ENCODE measurements at regions not wholly inside any gene's neighbourhood (a gene's known extent, or its start where the extent isn't known, plus 50 kb on each side); places are given as distances from the start of the nearest gene placed in this dataset.

DNA sequence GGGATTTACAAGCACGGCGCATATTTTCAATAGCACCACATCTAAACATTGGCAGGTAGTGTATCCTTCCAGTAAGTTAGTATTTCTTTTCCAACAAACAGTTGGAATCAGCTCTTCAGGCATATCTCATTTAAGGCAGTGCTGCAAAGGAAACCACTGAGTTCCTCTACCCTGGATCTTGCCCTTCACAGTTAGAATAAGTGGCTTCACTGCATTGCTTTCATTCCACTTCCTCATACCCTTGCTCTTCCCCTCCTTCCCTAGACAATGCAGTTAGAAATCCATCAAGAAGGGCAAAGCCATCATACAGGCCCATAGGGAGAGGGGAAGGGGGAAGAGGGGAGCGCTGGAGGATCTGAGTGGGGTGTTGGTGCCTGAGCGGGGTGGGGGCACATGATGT lies 173.7 kb downstream of the FBXO15 start:
- TF ChIP-seq, protein P1, sequence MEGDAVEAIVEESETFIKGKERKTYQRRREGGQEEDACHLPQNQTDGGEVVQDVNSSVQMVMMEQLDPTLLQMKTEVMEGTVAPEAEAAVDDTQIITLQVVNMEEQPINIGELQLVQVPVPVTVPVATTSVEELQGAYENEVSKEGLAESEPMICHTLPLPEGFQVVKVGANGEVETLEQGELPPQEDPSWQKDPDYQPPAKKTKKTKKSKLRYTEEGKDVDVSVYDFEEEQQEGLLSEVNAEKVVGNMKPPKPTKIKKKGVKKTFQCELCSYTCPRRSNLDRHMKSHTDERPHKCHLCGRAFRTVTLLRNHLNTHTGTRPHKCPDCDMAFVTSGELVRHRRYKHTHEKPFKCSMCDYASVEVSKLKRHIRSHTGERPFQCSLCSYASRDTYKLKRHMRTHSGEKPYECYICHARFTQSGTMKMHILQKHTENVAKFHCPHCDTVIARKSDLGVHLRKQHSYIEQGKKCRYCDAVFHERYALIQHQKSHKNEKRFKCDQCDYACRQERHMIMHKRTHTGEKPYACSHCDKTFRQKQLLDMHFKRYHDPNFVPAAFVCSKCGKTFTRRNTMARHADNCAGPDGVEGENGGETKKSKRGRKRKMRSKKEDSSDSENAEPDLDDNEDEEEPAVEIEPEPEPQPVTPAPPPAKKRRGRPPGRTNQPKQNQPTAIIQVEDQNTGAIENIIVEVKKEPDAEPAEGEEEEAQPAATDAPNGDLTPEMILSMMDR (conservative IDR thresholded peaks at IDR 0.05; ENCODE audit: low read length): no peak
- no peak for DNase-seq (ENCODE audit: low read depth)
- H3K4me3 ChIP-seq (ENCODE audit: low read length): no peak overlapping the region

DNA sequence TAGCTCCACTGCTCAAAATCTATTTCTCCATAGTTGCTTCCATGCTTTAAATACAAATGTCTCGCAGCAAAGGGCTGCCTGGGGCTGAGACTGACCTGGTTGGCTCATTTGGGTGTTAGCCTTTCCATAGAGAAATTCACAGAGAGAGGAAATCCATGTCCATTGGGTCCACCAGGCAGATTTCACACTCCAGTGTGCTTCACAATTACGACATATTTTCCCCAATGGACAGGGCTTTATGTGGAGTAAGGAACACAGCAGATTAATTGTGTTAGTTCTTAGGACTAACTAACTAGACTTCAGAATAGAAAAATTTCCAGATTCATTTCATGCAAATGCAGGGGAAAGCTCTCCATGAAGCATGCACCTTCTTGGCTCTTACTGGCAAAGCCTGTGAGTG lies 180.7 kb downstream of the FBXO15 start:
- TF ChIP-seq, protein P1 (conservative IDR thresholded peaks at IDR 0.05; ENCODE audit: low read length): no peak
- no peak for DNase-seq (ENCODE audit: low read depth)
- H3K4me3 ChIP-seq (ENCODE audit: low read length): no peak overlapping the region

DNA sequence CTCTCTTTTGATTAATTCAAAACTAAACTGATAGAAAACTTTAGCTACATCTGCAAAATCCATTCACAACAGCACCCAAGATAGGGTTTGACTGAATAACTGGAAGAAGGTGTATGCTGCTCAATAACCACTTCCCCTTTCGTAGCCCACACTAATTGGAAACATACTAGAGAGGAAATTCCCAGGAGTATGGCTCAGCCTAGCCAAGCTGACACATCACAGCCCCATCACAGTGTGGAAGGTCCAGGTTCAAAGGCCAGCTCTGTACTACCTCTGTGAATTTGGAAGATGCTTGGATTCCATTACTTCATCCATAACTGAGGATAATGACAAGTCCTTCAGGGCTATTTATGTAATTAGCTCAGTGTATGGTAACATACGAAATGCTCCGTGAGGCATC lies 185.4 kb downstream of the FBXO15 start:
- no peak overlapping the region for H3K4me3 ChIP-seq (ENCODE audit: low read length)
- DNase-seq (ENCODE audit: low read depth): peak; percentile 66
- TF ChIP-seq, protein P1 (conservative IDR thresholded peaks at IDR 0.05; ENCODE audit: low read length): no peak

DNA sequence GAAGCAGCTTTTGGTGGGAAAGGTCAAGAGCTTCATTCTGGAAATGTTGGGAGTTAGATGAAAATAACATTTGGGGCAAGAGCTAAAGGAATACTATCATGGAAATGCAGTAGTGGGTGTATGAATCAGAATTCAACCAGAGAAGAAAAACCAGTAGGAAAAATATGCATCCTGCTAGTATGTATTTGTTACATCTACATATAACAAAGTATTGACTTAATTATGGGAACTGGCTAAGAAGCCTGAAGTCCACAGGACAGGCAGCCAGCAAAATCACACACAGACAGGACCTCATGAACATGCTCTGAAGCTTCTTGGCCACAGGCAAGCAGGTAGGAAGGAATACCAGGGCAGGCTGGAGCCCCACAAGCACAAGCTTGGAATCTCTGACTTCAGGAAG lies 185.8 kb downstream of the FBXO15 start:
- no peak for DNase-seq (ENCODE audit: low read depth)
- TF ChIP-seq, protein P1 (conservative IDR thresholded peaks at IDR 0.05; ENCODE audit: low read length): no peak
- H3K4me3 ChIP-seq (ENCODE audit: low read length): no peak overlapping the region

DNA sequence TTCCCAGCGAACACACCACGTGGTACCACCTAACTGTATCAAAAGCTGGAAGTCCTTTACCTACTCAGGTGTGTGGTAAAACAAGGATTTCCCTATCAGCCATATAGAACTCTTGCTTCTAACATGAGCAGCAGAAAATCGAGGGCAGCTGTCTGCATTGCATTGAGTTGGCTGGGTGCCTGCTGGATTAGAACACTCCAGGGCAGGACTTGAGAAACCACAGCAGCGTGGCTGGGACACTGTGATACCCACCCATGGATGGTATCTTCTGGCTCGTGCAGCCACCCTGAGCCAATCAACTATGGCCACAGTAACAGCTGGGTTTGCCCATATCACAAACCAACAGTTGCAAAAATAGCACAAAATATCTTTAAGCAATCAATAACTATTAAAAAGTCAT lies 188.3 kb downstream of the FBXO15 start:
- TF ChIP-seq, protein P1 (conservative IDR thresholded peaks at IDR 0.05; ENCODE audit: low read length): no peak
- no peak overlapping the region for H3K4me3 ChIP-seq (ENCODE audit: low read length)
- DNase-seq (ENCODE audit: low read depth): no peak

DNA sequence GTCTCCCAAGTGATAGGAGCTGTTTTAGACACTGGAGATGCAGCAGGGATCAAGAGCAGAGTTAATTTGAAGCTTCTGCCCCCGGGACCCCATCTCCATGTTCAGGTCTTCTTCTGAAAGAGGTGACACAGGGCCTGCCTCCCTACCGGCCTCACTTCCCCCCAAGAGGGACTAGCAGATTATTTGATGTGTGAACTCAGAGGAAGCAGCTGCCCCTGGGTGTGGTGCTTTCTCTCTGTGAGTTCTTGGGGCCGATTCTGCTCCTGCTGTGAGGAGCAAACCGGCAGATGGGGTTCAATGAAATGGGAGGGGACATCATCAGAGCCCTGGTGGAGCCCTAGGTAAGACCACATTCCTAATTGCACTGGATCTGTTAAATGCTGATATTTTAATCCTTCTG lies 193.4 kb downstream of the FBXO15 start:
- H3K4me3 ChIP-seq (ENCODE audit: low read length): no peak overlapping the region

DNA sequence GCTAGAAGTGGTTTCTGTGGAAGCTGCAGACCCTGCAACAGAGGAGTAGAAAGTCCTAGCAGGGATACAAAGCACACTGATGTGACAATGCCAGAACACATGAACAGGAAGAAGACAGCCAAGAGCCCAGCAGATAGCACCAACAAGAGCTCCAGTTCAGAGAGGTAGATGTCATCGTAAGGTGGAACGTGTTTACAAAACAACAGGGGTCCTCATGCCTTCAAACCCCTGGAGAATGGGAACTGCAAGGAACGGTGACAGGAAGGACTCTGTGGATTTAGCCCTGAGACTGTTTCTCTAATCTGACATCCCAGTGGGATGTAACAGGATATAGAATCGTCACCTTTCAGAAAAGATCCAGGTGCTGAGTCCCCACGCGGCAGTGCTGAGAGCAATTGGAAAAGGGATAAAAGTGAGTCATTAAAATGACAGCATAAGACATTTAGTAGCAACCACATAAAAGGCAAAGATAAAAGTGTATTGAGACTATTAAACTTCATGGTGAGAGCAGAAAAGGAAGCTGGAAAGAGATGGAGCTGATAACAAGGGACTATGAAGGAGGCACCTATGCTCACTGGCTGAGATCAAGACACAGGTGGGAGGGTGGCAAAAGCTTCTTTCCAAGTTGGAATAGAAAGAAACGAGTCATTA lies 195.2 kb downstream of the FBXO15 start:
- no peak overlapping the region for H3K4me3 ChIP-seq (ENCODE audit: low read length)
- DNase-seq (ENCODE audit: low read depth): no peak
- TF ChIP-seq, protein P1 (conservative IDR thresholded peaks at IDR 0.05; ENCODE audit: low read length): no peak

More for the DNA sequence above, 193.4 kb downstream of the FBXO15 start:
- TF ChIP-seq, protein P1 (conservative IDR thresholded peaks at IDR 0.05; ENCODE audit: low read length): no peak
- no peak for DNase-seq (ENCODE audit: low read depth)

Measured in AG10803 (cell line).